Endothelial cell of umbilical vein (primary cell): ENCODE measurements at regions not wholly inside any gene's neighbourhood (a gene's known extent, or its start where the extent isn't known, plus 50 kb on each side); places are given as distances from the start of the nearest gene placed in this dataset.

ENCODE experiments used
- BruUV-seq: library from RNA; stranded (reverse); fragments of 400-500 nt; replicated peaks from 2 replicates; lab custom pipeline; 2021; lab: Mats Ljungman, UMichigan
- CTCF ChIA-PET: fragments of 300-600, 350-600 bp; sonication (Branson Sonifier 250); formaldehyde crosslinking; loops from one replicate; lab custom pipeline; 2021; ENCODE audit warnings: antibody characterized with exemption, inconsistent platforms; lab: Charles Lee
- POLR2A ChIA-PET: fragments of 300-600, 350-600 bp; sonication (Branson Sonifier 250); formaldehyde crosslinking; loops from one replicate; lab custom pipeline; 2021; ENCODE audit warnings: antibody characterized with exemption, inconsistent platforms; lab: Charles Lee
- DNase-seq: peaks from one replicate; pipeline ENCODE4 v3.0.0-alpha.2; 2011; ENCODE audit warnings: low read depth, low spot score
- FAIRE-seq: peaks from 2 replicates; lab custom pipeline; 2011; peaks lifted over from hg19 to GRCh38; lab: Jason Lieb, UNC
- H2AFZ ChIP-seq: 2 replicates; pipeline ENCODE4 v1.6.0; 2012; ENCODE audit warnings: low read depth, low read length, control low read depth, inconsistent platforms
- H3K27ac ChIP-seq: 2 replicates; pipeline ENCODE4 v1.5.1; 2011; ENCODE audit warnings: low read depth, mild to moderate bottlenecking, control low read depth, low read length, moderate library complexity; ENCODE audit not compliant: insufficient read depth
- H3K27me3 ChIP-seq, 2 experiments: 2 replicates each; pipeline versions ENCODE4 v1.6.0 to v1.6.1; 2011; ENCODE audit warnings: low read length in 2 of 2, mixed read lengths in 1 of 2; ENCODE audit not compliant: control insufficient read depth in 2 of 2, insufficient read depth in 2 of 2
- H3K36me3 ChIP-seq, 2 experiments: 2 replicates in 1 of 2; 3 replicates in 1 of 2; pipeline ENCODE4 v1.5.1; 2011; ENCODE audit warnings: low read length in 2 of 2, mild to moderate bottlenecking in 1 of 2, moderate library complexity in 1 of 2; ENCODE audit not compliant: control insufficient read depth in 2 of 2, insufficient read depth in 2 of 2; ENCODE audit errors: extremely low read depth in 1 of 2
- H3K4me1 ChIP-seq: 3 replicates; pipeline ENCODE4 v1.5.1; 2011; ENCODE audit warnings: mild to moderate bottlenecking, low read length; ENCODE audit not compliant: control insufficient read depth, insufficient read depth; ENCODE audit errors: extremely low read depth
- H3K4me2 ChIP-seq: 2 replicates; pipeline ENCODE4 v1.6.1; 2011; ENCODE audit warnings: low read length, control low read depth, mixed read lengths; ENCODE audit not compliant: insufficient read depth
- H3K4me3 ChIP-seq, 3 experiments: fragments of 200-600 bp in 1 of 3; sonication (generic), shearing (Covaris generic) in 1 of 3; replicated peaks in 1 of 3; 2 replicates each; pipeline ENCODE4 v1.5.1; 2011 to 2016; ENCODE audit warnings: control low read depth in 3 of 3, low read length in 3 of 3, mild to moderate bottlenecking in 2 of 3, inconsistent platforms in 1 of 3, low read depth in 1 of 3, moderate library complexity in 1 of 3; ENCODE audit not compliant: insufficient read depth in 1 of 3
- H3K79me2 ChIP-seq: 2 replicates; pipeline ENCODE4 v1.6.0; 2012; ENCODE audit warnings: low read length, inconsistent platforms; ENCODE audit not compliant: control insufficient read depth, insufficient read depth
- H3K9ac ChIP-seq: replicated peaks from 2 replicates; pipeline ENCODE3; 2011; ENCODE audit warnings: low read length, control low read depth; ENCODE audit not compliant: insufficient read depth; ENCODE audit errors: extremely low read depth
- H3K9me1 ChIP-seq: replicated peaks from 3 replicates; pipeline ENCODE4 v1.6.0; 2011; ENCODE audit warnings: mild to moderate bottlenecking, low read length; ENCODE audit not compliant: control insufficient read depth, insufficient read depth; ENCODE audit errors: extremely low read depth
- H3K9me3 ChIP-seq: replicated peaks from 2 replicates; pipeline ENCODE4 v1.5.1; 2012; ENCODE audit warnings: low read length, inconsistent platforms; ENCODE audit not compliant: control insufficient read depth, insufficient read depth
- H4K20me1 ChIP-seq: replicated peaks from 2 replicates; pipeline ENCODE3; 2011; ENCODE audit warnings: mild to moderate bottlenecking, low read length; ENCODE audit not compliant: control insufficient read depth, insufficient read depth; ENCODE audit errors: extremely low read depth
- EZH2 ChIP-seq: IDR thresholded peaks from 2 replicates; pipeline ENCODE4 v1.6.1; 2012; ENCODE audit warnings: borderline replicate concordance, low read depth, mild to moderate bottlenecking, moderate library complexity, low read length, inconsistent platforms; ENCODE audit not compliant: severe bottlenecking
- FOS ChIP-seq: IDR thresholded peaks from 2 replicates; pipeline ENCODE4 v1.6.1; 2011; ENCODE audit warnings: mild to moderate bottlenecking, low read length, moderate library complexity, borderline replicate concordance; ENCODE audit not compliant: insufficient read depth
- GATA2 ChIP-seq: IDR thresholded peaks from 2 replicates; pipeline ENCODE4 v1.7.0; 2011; ENCODE audit warnings: low read depth, mild to moderate bottlenecking, moderate library complexity, mixed read lengths, low read length; ENCODE audit not compliant: insufficient read length, insufficient read depth
- JUN ChIP-seq: IDR thresholded peaks from 2 replicates; pipeline ENCODE4 v1.6.1; 2011; ENCODE audit warnings: borderline replicate concordance, low read depth; ENCODE audit not compliant: insufficient read length, insufficient read depth
- MYC ChIP-seq: IDR thresholded peaks from one replicate; pipeline ENCODE4 v1.6.1; 2011; ENCODE audit warnings: mild to moderate bottlenecking, low read depth, low read length
- POLR2A ChIP-seq: IDR thresholded peaks from 2 replicates; pipeline ENCODE4 v1.6.1; 2012; ENCODE audit warnings: low read depth, mild to moderate bottlenecking, control low read depth, low read length
- POLR2AphosphoS5 ChIP-seq: IDR thresholded peaks from 2 replicates; pipeline ENCODE4 v1.6.1; 2012; ENCODE audit warnings: low read depth, mild to moderate bottlenecking, control low read depth, low read length, moderate library complexity; ENCODE audit not compliant: insufficient read depth
- dilution Hi-C: fragments of 300-500 bp; cut with MboI; formaldehyde crosslinking; loops from one replicate; pipeline ENCODE4 v1.15.0; 2019; ENCODE audit warnings: low sequenced_read_pairs; ENCODE audit not compliant: extremely low pct_ligation_motif_present
- intact Hi-C: fragments of 100-400 bp; cut with micrococcal nuclease; formaldehyde crosslinking; loops from one replicate; pipeline ENCODE4 v1.10.0; 2022
- TF ChIP-seq, protein P1 (sequence below): IDR thresholded peaks from 2 replicates; pipeline ENCODE4 v1.6.1; 2011; ENCODE audit not compliant: insufficient read depth, insufficient read length
- TF ChIP-seq, protein P2 (sequence below), 2 donors: IDR thresholded peaks; 1 replicate in 1 of 2; 2 replicates in 1 of 2; pipeline ENCODE4 v1.5.1; 2011; ENCODE audit warnings: low read length in 2 of 2, mild to moderate bottlenecking in 2 of 2, moderate library complexity in 2 of 2, control low read depth in 1 of 2, inconsistent platforms in 1 of 2, low read depth in 1 of 2; ENCODE audit not compliant: insufficient read depth in 1 of 2; ENCODE audit errors: extremely low read depth in 1 of 2

DNA sequence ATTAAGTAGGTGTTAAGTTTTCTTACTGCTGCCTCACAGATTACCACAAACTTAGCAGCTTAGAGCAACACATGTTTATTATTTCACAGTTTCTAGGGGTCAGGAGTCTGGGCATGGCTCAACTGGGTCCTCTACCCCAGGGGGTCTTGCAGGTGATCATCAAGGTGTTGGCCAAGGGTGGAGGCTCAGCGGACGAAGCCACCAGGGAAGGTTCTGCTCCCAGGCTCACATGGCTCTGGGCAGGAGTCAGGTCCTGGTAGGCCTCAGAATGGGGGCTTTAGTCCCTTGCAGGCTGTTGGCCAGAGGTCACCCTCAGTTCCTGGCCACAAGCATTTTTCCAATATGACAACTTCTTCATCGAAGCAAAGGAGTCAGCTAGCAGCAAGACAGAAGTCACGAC is 362.5 kb downstream of the PREX1 start:
- Histone ChIP-seq H3K4me1 (no peaks in the 10 kb centered on the region), H3K9ac (no peak overlapping the region), H3K36me3 (no peaks in the 10 kb centered on the region), H2AFZ (no peak overlapping the region), H3K27ac (no peak overlapping the region), H3K79me2 (no peaks in the 10 kb centered on the region), H3K9me1 (no peaks in the 10 kb centered on the region), H3K4me2 (no peak overlapping the region), H4K20me1 (no peaks in the 10 kb centered on the region), H3K27me3 (no peaks in the 10 kb centered on the region), H3K4me3 (no peak overlapping the region), H3K9me3 (no peaks in the 10 kb centered on the region)
- DNase-seq (no peak), FAIRE-seq (no peak)
- no peak for TF ChIP-seq JUN
- TF ChIP-seq EZH2: no peak
- TF ChIP-seq, protein P1, sequence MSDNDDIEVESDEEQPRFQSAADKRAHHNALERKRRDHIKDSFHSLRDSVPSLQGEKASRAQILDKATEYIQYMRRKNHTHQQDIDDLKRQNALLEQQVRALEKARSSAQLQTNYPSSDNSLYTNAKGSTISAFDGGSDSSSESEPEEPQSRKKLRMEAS: no peak
- TF ChIP-seq FOS: no peak
- no peak for TF ChIP-seq GATA2
- no peak for TF ChIP-seq MYC
- no peak for TF ChIP-seq POLR2AphosphoS5
- no peak for TF ChIP-seq POLR2A
- TF ChIP-seq, protein P2, sequence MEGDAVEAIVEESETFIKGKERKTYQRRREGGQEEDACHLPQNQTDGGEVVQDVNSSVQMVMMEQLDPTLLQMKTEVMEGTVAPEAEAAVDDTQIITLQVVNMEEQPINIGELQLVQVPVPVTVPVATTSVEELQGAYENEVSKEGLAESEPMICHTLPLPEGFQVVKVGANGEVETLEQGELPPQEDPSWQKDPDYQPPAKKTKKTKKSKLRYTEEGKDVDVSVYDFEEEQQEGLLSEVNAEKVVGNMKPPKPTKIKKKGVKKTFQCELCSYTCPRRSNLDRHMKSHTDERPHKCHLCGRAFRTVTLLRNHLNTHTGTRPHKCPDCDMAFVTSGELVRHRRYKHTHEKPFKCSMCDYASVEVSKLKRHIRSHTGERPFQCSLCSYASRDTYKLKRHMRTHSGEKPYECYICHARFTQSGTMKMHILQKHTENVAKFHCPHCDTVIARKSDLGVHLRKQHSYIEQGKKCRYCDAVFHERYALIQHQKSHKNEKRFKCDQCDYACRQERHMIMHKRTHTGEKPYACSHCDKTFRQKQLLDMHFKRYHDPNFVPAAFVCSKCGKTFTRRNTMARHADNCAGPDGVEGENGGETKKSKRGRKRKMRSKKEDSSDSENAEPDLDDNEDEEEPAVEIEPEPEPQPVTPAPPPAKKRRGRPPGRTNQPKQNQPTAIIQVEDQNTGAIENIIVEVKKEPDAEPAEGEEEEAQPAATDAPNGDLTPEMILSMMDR (IDR thresholded peaks at IDR 0.05; ENCODE audit: extremely low read depth in 1 of 2, insufficient read depth in 1 of 2, low read depth in 1 of 2, low read length in 2 of 2): no peak
- dilution Hi-C loops (no loop called here), intact Hi-C loops (no loop called here)
- BruUV-seq: no TSS peak
- CTCF ChIA-PET: no interaction called here
- POLR2A ChIA-PET: no interaction called here
